Activated CD4-positive, alpha-beta T cell treated with anti-CD3 and anti-CD28 coated beads, Interleukin-2, amount 10 ng/mL, durations not matched to agents 7 days and 5 days (primary cell): ENCODE measurements at regions not wholly inside any gene's neighbourhood (a gene's known extent, or its start where the extent isn't known, plus 50 kb on each side); places are given as distances from the start of the nearest gene placed in this dataset.

Source experiments
- CTCF ChIA-PET: fragments of 350-600 bp; sonication (Branson Sonifier 250); formaldehyde crosslinking; loops from one replicate; lab custom pipeline; 2021; ENCODE audit warnings: antibody characterized with exemption; lab: Charles Lee
- POLR2A ChIA-PET: fragments of 350-600 bp; sonication (Branson Sonifier 250); formaldehyde crosslinking; loops from one replicate; lab custom pipeline; 2021; ENCODE audit warnings: antibody characterized with exemption; lab: Charles Lee
- DNase-seq: peaks from one replicate; pipeline ENCODE4 v3.0.0-alpha.2; 2020
- H3K27ac Mint-ChIP-seq: one replicate; pipeline ENCODE4 v1.8.0; 2021; ENCODE audit warnings: mild to moderate bottlenecking, moderate library complexity, mixed read lengths
- H3K27me3 Mint-ChIP-seq: one replicate; pipeline ENCODE4 v1.8.0; 2021; ENCODE audit warnings: mixed read lengths
- H3K36me3 Mint-ChIP-seq: one replicate; pipeline ENCODE4 v1.8.0; 2021; ENCODE audit warnings: low read depth, mixed read lengths
- H3K4me1 Mint-ChIP-seq: one replicate; pipeline ENCODE4 v1.8.0; 2021; ENCODE audit warnings: mixed read lengths
- H3K4me3 Mint-ChIP-seq: one replicate; pipeline ENCODE4 v1.8.0; 2021; ENCODE audit warnings: mild to moderate bottlenecking, moderate library complexity, mixed read lengths
- H3K9me3 Mint-ChIP-seq: one replicate; pipeline ENCODE4 v1.8.0; 2021; ENCODE audit warnings: mixed read lengths

DNA sequence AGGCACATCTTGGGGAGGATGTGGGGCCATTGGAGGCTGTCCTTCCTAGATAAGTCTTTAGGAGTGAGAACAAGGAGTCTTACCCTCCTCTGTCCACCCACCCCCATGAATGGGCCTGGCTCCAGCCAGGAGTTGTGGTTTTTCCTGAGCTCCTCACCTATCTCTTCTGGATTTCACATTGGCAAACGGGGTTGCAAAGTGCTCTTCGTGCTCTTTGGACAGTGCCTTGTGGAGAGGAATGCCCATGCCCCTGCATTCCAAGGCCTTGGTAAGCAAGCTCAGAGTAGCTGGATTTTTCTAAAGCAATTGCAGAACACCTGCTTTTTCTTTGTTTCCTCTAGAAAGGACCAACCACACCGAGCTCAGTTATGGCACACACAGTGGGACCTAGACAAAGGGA, 152.1 kb upstream of the CAMK1G start:
- DNase-seq: no peak
- peaks cover 14% of the 10 kb centered on the region for H3K27me3 Mint-ChIP-seq
- no peaks in the 10 kb centered on the region for H3K4me1 Mint-ChIP-seq
- H3K9me3 Mint-ChIP-seq: no peaks in the 10 kb centered on the region
- POLR2A ChIA-PET: no interaction called here
- no peaks in the 10 kb centered on the region for H3K36me3 Mint-ChIP-seq
- no peak overlapping the region for H3K27ac Mint-ChIP-seq
- H3K4me3 Mint-ChIP-seq: no peak overlapping the region
- CTCF ChIA-PET: interaction anchor here (0.6 kb wide), 1 partner anchor 19 kb away, joined by 3 read pairs; no protein-coding TSS in a partner anchor

DNA sequence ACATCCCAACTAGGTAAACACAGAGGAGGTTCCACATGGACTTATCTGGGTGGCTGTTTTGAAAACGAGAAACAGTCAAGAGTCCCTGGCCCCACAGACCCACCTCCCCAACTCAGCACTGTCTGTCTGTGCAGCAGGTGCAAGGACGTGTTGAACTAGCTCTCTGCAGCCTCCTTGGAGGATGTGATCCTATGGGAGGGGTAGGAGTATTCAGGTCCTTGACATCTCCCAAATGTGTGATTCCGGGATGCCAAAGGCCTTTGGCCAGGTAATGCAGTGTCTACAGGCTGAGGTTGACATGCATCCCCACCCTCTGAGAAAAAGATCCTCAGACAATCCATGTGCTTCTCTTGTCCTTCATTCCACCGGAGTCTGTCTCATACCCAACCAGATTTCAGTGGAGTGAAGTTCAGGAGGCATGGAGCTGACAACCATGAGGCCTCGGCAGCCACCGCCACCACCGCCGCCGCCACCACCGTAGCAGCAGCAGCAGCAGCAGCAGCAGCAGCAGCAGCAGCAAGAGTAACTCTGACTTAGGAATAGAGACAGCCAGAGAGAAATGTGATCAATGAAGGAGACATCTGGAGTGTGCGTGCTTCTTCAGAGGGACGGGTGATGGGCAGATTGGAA, 151.6 kb upstream of the CAMK1G start:
- no peaks in the 10 kb centered on the region for H3K36me3 Mint-ChIP-seq

DNA sequence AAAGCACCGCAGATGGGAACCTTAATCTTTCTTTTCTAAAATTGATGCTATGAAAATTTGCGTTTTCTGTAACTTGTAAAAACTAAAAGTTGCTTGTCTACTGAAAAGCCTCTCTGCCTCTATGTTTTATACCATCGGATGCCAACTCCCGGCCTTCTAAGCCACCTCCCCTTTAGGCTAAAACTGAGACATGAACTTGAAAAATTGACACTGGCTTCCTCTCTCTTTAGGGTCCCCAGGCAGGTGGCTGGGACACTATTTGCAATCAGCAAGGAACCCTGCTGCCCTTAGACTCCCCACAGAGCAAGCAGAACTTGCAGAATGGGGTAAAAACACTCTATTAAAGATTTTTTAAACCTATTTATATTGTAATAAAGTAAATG, 151.1 kb upstream of the CAMK1G start:
- Mint-ChIP-seq H3K4me3 (no peak overlapping the region), H3K27ac (no peak overlapping the region), H3K27me3 (peaks cover 14% of the 10 kb centered on the region), H3K4me1 (no peaks in the 10 kb centered on the region), H3K9me3 (no peaks in the 10 kb centered on the region), H3K36me3 (no peaks in the 10 kb centered on the region)
- POLR2A ChIA-PET: no interaction called here
- DNase-seq: no peak
- CTCF ChIA-PET: no interaction called here

More for the DNA sequence above, 151.6 kb upstream of the CAMK1G start:
- ChIA-PET CTCF (interaction anchor here (0.6 kb wide), 1 partner anchor 20 kb away, joined by 3 read pairs; no protein-coding TSS in a partner anchor), POLR2A (no interaction called here)
- no peak overlapping the region for H3K27ac Mint-ChIP-seq
- peaks cover 14% of the 10 kb centered on the region for H3K27me3 Mint-ChIP-seq
- H3K9me3 Mint-ChIP-seq: no peaks in the 10 kb centered on the region
- no peak for DNase-seq
- no peak overlapping the region for H3K4me3 Mint-ChIP-seq
- no peaks in the 10 kb centered on the region for H3K4me1 Mint-ChIP-seq

DNA sequence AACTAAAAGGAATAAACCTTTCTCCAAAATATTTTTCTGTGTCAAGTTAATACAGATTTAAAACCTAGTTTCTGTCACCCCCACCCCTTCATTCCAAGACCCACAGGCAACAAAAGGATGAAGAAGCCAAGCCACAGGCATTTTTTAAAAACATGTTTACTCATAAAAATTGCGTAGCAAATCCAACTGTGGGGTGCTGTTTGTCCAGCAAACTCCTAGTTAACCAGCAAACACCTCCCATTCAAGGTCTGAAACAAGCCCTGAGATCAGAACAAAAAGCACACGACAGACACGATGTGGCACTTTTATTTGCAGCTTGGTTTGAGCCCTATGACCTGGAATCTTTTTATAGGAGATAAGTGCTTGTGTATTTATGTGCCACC, 149.9 kb upstream of the CAMK1G start:
- H3K9me3 Mint-ChIP-seq: no peaks in the 10 kb centered on the region
- H3K36me3 Mint-ChIP-seq: no peaks in the 10 kb centered on the region
- H3K27me3 Mint-ChIP-seq: peaks cover 14% of the 10 kb centered on the region
- DNase-seq: no peak
- no peaks in the 10 kb centered on the region for H3K4me1 Mint-ChIP-seq
- POLR2A ChIA-PET: no interaction called here
- H3K4me3 Mint-ChIP-seq: no peak overlapping the region
- CTCF ChIA-PET: no interaction called here
- no peak overlapping the region for H3K27ac Mint-ChIP-seq

DNA sequence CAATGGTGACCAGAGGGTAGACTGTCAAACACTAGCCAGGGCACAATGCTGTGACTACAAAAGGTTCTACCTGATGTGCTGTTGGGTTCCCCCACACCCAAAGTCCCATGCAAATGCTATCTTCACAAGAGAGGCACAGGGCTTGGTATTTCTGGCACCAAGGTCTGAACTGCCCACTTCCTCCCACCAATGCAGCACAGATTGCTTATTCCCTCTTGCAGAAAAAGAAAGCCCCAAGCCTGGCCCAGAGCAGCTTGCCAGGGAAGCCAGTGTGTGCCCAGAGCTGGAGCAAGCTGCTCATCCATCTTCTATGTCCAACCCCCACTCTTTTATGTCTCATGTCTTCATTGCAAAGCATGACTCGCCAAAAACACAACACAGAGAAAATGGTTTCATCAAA, 149.4 kb upstream of the CAMK1G start:
- Mint-ChIP-seq H3K4me3 (no peak overlapping the region), H3K9me3 (no peaks in the 10 kb centered on the region), H3K4me1 (no peaks in the 10 kb centered on the region), H3K36me3 (no peaks in the 10 kb centered on the region), H3K27ac (no peak overlapping the region), H3K27me3 (peaks cover 14% of the 10 kb centered on the region)
- ChIA-PET CTCF (no interaction called here), POLR2A (no interaction called here)
- DNase-seq: no peak

DNA sequence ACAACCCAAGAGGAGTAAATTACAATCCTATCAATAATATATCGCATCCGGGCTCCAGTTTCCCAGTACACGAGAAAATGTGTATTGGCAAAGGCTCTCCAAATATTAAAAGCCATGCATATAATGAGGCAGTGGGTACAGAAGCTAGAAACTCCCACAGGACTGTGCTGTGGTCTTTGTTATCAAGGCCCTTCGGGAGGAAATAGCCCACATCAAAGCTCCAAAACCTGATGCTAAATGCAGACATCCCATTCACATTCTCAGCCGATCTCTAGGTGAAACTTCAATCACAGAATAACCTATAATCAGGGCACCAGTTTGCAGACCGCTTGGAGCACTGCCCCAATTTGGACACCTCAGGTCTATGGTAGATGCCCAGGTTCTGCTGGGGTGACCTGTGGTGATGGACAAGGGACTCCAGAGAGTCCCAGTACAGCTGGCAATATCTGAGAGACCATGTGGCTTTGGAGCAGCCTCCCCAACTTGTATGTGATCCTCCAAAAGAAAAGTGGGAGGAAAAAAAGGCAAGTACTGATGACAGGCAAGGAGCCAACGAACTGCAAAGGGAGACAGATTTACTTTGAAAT, 148.8 kb upstream of the CAMK1G start:
- peaks cover 13% of the 10 kb centered on the region for H3K27me3 Mint-ChIP-seq
- POLR2A ChIA-PET: no interaction called here
- H3K4me3 Mint-ChIP-seq: no peak overlapping the region
- H3K4me1 Mint-ChIP-seq: no peaks in the 10 kb centered on the region
- no peak for DNase-seq
- CTCF ChIA-PET: no interaction called here
- H3K27ac Mint-ChIP-seq: no peak overlapping the region
- no peaks in the 10 kb centered on the region for H3K9me3 Mint-ChIP-seq
- no peaks in the 10 kb centered on the region for H3K36me3 Mint-ChIP-seq

DNA sequence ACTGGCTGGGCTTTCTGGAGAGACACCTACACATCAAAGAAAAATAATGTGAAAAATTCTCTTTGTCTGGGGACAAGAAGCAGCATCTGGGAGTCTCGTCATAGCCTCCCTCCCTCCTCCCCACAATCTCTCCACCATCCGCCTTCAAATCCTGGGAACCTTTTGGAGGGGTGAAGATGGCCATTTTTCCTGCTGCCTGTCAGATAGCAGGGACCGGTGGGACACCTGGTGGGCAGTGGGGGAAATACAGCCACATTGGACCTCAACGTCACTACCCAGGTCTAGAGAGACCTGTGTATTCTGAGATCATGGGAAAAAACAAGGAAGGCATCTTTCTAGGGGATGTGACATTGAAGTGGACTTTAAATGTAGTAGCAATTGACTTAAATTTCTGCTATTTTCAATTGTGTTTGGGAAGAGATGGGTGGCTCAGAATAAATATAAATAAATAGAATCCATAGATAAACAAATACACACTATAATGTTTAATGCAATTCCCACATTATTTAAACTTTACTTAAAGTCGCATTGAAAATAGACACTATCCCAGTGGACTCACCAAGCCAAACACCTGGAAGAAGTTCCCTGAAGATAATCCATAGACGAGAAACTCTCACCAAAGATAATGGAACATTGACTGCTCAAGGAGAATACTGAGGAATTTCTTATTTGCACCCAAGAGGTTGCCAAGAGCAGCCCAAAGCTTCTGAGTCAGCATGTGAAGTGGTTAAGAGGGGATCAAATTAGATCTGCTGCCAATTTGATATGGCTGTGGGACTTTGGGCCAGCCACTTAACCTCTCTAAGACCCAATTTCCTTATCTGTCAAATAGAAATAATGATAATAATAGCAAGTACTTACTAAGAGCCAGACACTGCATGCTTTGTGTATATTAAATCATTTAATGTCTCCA, 147.6 kb upstream of the CAMK1G start:
- Mint-ChIP-seq H3K9me3 (no peaks in the 10 kb centered on the region), H3K4me1 (no peaks in the 10 kb centered on the region), H3K27me3 (peaks cover 18% of the 10 kb centered on the region), H3K27ac (no peak overlapping the region), H3K36me3 (no peaks in the 10 kb centered on the region), H3K4me3 (no peak overlapping the region)
- DNase-seq: peak; percentile 40
- CTCF ChIA-PET: no interaction called here
- POLR2A ChIA-PET: no interaction called here

DNA sequence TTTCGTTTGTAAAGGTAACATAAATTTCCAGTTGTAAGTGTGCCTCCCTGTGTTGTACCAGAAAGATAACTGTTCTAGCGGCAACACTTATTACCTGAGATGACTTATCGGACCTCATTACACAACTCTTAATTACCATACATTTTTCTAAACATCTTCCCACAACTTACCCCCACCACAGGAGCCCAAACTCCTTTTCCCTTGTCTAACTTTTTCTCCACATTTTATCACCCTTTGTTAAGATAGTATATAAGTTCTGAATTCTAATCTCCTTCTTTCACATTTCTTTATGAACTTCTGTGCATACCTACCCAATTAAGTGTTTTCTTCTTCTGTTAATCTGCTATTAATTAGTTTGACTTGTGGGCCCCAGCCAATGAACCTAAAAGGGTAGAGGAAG, 143.7 kb upstream of the CAMK1G start:
- no peaks in the 10 kb centered on the region for H3K36me3 Mint-ChIP-seq
- peaks cover 11% of the 10 kb centered on the region for H3K27me3 Mint-ChIP-seq
- CTCF ChIA-PET: interaction anchor here (0.6 kb wide), 1 partner anchor 118 kb away, joined by 3 read pairs; no protein-coding TSS in a partner anchor
- H3K4me3 Mint-ChIP-seq: no peak overlapping the region
- POLR2A ChIA-PET: no interaction called here
- no peaks in the 10 kb centered on the region for H3K4me1 Mint-ChIP-seq
- no peak overlapping the region for H3K27ac Mint-ChIP-seq
- H3K9me3 Mint-ChIP-seq: no peaks in the 10 kb centered on the region
- DNase-seq: no peak

DNA sequence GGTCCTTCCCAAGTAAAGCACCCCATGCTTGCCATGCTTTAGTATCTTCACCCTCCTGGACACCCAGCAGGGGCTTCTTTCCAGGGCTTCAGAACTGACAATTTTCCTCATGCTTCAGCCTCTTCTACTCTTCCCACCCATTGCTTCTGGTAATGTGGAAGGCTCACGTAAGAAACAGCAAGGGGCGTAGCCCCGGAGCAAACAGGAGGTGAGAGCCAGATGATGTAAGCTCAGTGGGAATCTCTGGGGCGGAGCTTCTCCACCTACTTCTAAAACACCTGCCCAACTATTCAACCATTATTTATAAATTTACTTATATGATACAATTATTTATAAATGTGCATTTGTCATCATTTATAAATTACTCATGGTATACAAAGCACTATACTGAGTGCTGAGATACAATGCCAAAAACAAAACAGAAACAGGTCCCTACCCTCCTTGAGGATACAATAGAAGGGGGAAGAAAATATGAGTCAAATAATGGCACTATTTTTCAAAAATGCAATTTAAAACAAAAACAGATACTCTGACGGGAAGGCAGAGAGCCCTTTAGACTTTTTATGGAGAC, 140.1 kb upstream of the CAMK1G start:
- H3K36me3 Mint-ChIP-seq: no peaks in the 10 kb centered on the region
- no peak overlapping the region for H3K27ac Mint-ChIP-seq
- H3K9me3 Mint-ChIP-seq: no peaks in the 10 kb centered on the region
- CTCF ChIA-PET: no interaction called here
- H3K4me1 Mint-ChIP-seq: no peaks in the 10 kb centered on the region
- POLR2A ChIA-PET: no interaction called here
- no peak overlapping the region for H3K4me3 Mint-ChIP-seq
- no peak for DNase-seq
- H3K27me3 Mint-ChIP-seq: peaks cover 7% of the 10 kb centered on the region

DNA sequence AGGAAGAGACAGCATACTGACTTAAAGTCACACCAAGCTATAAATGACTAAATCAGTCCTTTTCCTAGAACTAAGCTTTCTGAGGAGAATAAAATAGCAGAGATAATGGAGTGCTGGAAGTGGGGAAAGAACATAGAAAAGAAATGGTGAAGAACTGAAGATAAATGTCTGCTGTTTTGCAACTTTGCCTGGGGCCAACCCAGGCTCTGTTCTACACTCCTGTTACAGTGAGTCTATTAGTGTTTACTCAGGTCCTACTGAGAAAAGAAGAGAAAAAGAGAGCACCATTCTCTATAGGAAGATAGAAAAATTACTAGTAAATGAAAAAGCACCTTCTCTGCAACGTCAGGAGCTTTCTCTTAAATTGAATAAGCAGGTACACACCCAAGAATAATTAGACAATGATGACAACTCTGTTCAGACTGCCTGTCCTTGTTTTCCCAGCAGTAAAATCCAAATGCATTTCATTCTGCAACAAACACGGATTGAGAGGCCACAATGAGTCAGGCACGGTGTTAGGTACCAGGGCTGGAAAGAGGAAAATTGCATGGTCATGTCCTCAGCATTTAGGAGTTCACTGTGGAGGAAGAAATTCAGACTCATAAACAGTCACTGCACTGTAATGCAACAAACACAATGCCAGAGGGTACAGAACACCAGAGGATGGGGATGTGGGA, 139.4 kb upstream of the CAMK1G start:
- ChIA-PET CTCF (no interaction called here), POLR2A (no interaction called here)
- H3K27ac Mint-ChIP-seq: no peak overlapping the region
- no peaks in the 10 kb centered on the region for H3K36me3 Mint-ChIP-seq
- H3K4me1 Mint-ChIP-seq: no peaks in the 10 kb centered on the region
- H3K27me3 Mint-ChIP-seq: peaks cover 7% of the 10 kb centered on the region
- no peak for DNase-seq
- no peak overlapping the region for H3K4me3 Mint-ChIP-seq
- no peaks in the 10 kb centered on the region for H3K9me3 Mint-ChIP-seq

DNA sequence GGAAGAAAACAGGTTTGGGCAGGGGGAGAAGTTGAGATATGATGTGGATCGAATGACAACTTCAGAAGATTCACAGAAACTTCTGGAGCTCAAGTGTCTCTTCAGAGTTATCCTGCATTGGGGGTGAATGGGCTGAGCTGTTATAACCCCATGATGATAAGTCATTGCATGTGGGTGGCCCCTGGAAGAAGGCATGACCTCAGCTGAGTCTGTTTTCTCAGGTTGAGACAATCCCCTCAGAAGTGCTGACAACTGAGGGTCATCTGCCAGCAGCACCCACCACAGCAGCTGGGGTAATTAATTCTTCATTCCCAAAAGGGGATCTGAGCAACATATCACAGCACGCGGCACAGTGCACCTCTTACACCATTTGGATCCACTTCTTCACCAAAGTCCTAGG, 138.6 kb upstream of the CAMK1G start:
- POLR2A ChIA-PET: no interaction called here
- Mint-ChIP-seq H3K36me3 (no peaks in the 10 kb centered on the region), H3K4me1 (no peaks in the 10 kb centered on the region), H3K27me3 (peaks cover 6% of the 10 kb centered on the region), H3K27ac (no peak overlapping the region), H3K4me3 (no peak overlapping the region), H3K9me3 (no peaks in the 10 kb centered on the region)
- no peak for DNase-seq
- CTCF ChIA-PET: no interaction called here

DNA sequence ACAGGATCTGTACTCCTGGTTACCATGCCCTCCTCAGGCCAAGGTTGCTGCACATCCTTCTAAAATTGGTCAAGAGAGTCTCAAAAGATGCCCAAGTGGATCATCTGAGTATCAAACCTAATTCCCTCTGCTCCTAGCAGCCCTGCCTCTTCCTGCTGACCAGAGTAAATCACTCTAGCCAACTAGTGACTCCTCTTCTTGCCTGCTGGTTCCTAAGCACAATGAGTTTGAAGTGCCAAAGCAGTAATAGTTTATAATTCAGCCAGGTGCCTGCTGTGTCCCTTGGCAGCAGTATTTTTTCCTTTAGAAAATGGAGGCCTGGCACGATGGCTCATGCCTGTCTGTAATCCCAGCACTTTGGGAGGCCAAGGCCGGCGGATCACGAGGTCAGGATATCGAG, 137.9 kb upstream of the CAMK1G start:
- Mint-ChIP-seq H3K4me1 (no peaks in the 10 kb centered on the region), H3K36me3 (no peaks in the 10 kb centered on the region)

More for the DNA sequence above, 137.9 kb upstream of the CAMK1G start:
- H3K27ac Mint-ChIP-seq: no peak overlapping the region
- no peaks in the 10 kb centered on the region for H3K9me3 Mint-ChIP-seq
- DNase-seq: no peak
- ChIA-PET POLR2A (no interaction called here), CTCF (no interaction called here)
- no peak overlapping the region for H3K4me3 Mint-ChIP-seq
- H3K27me3 Mint-ChIP-seq: peaks cover 4% of the 10 kb centered on the region
